ENCODE measurements at regions not wholly inside any gene's neighbourhood (a gene's known extent, or its start where the extent isn't known, plus 50 kb on each side); places are given as distances from the start of the nearest gene placed in this dataset.

DNA sequence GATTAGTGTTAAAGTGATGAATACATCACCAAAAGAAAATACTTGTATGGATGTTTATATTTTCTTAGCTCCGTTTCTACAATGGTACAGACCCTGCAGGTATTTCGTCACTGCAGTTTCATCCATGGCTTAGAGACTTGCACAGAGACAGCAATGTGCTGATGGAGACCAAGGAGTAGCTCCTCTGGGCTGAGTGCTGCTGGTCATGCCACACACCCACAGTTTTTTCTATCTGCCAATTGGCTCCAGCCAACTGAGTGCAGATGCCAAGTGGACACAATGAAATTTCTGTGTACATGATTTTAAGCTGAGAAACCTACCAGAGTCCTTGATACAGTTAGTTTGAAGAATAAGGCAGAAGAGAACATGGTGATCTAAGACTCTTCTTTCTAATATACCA, 145.9 kb upstream of the ADCY2 start:
- H2AFZ ChIP-seq (ENCODE audit: low read length), result no peak overlapping the region
- ChIA-PET CTCF (ENCODE audit: unreplicated experiment) (no interaction called here), POLR2A (interaction anchor here (1.1 kb wide), 1 partner anchor 12 kb away, joined by 3 read pairs; no protein-coding TSS in a partner anchor)
- H3K27ac ChIP-seq (ENCODE audit: low read depth, low read length, poor library complexity, severe bottlenecking), result no peak overlapping the region
- no peaks in the 10 kb centered on the region for H3K4me1 ChIP-seq (ENCODE audit: insufficient read depth, low read length, poor library complexity, severe bottlenecking)
- no peak overlapping the region for H3K4me2 ChIP-seq (ENCODE audit: low read length)
- no peak for DNase-seq (ENCODE audit: low spot score)
- intact Hi-C loops (cut with micrococcal nuclease; ENCODE audit: unreplicated experiment), result no loop called here
- no peaks in the 10 kb centered on the region for H3K9me3 ChIP-seq (ENCODE audit: low read length)
- no peak overlapping the region for H3K4me3 ChIP-seq (ENCODE audit: low read depth, low read length, poor library complexity, severe bottlenecking)
- H3K36me3 ChIP-seq (ENCODE audit: insufficient read depth, low read length), result no peaks in the 10 kb centered on the region
- no peaks in the 10 kb centered on the region for H3K9me2 ChIP-seq (ENCODE audit: insufficient read depth, low read length)
- BruUV-seq (replicated peaks), result no TSS peak
- no peaks in the 10 kb centered on the region for H4K20me1 ChIP-seq (ENCODE audit: insufficient read depth, low read length)
- TF ChIP-seq, protein P1, sequence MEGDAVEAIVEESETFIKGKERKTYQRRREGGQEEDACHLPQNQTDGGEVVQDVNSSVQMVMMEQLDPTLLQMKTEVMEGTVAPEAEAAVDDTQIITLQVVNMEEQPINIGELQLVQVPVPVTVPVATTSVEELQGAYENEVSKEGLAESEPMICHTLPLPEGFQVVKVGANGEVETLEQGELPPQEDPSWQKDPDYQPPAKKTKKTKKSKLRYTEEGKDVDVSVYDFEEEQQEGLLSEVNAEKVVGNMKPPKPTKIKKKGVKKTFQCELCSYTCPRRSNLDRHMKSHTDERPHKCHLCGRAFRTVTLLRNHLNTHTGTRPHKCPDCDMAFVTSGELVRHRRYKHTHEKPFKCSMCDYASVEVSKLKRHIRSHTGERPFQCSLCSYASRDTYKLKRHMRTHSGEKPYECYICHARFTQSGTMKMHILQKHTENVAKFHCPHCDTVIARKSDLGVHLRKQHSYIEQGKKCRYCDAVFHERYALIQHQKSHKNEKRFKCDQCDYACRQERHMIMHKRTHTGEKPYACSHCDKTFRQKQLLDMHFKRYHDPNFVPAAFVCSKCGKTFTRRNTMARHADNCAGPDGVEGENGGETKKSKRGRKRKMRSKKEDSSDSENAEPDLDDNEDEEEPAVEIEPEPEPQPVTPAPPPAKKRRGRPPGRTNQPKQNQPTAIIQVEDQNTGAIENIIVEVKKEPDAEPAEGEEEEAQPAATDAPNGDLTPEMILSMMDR (conservative IDR thresholded peaks at IDR 0.05; ENCODE audit: low read length), result no peak
- TF ChIP-seq EZH2phosphoT487 (IDR thresholded peaks at IDR 0.05; ENCODE audit: borderline replicate concordance, low read depth, low read length), result no peak
- H3K79me2 ChIP-seq (ENCODE audit: insufficient read depth, low read depth, low read length), result no peaks in the 10 kb centered on the region

DNA sequence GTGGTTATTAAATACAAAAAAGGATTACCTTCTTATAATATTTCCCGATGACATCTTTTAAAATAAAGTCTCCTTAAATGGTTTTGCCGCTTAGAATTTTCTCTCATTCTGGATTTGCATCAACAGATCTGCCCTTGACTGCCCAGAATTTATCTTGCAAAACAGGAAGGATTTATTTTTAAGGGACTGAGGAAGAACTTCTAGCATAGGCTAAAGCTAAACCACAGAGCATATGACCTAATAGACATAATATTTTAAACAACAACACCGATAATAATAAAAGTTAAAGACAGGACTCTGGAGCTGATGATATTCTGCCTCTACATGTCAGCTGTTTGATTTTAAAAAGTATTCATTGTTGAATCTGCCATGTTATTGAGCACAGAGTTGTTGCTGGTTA, 145.3 kb upstream of the ADCY2 start:
- no TSS peak for BruUV-seq (replicated peaks)
- TF ChIP-seq, protein P1 (conservative IDR thresholded peaks at IDR 0.05; ENCODE audit: low read length), result no peak
- TF ChIP-seq EZH2phosphoT487 (IDR thresholded peaks at IDR 0.05; ENCODE audit: borderline replicate concordance, low read depth, low read length), result no peak
- H3K79me2 ChIP-seq (ENCODE audit: insufficient read depth, low read depth, low read length), result no peaks in the 10 kb centered on the region
- ChIA-PET CTCF (ENCODE audit: unreplicated experiment) (no interaction called here), POLR2A (interaction anchor here (0.6 to 0.8 kb wide), 2 partner anchors 13 to 408 kb away, joined by 3 read pairs; no protein-coding TSS in a partner anchor)
- no peaks in the 10 kb centered on the region for H4K20me1 ChIP-seq (ENCODE audit: insufficient read depth, low read length)
- intact Hi-C loops (cut with micrococcal nuclease; ENCODE audit: unreplicated experiment), result no loop called here
- no peak for DNase-seq (ENCODE audit: low spot score)
- H3K27ac ChIP-seq (ENCODE audit: low read depth, low read length, poor library complexity, severe bottlenecking), result no peak overlapping the region
- no peaks in the 10 kb centered on the region for H3K9me3 ChIP-seq (ENCODE audit: low read length)
- H3K9me2 ChIP-seq (ENCODE audit: insufficient read depth, low read length), result no peaks in the 10 kb centered on the region
- no peak overlapping the region for H3K4me2 ChIP-seq (ENCODE audit: low read length)
- no peak overlapping the region for H3K4me3 ChIP-seq (ENCODE audit: low read depth, low read length, poor library complexity, severe bottlenecking)
- H2AFZ ChIP-seq (ENCODE audit: low read length), result no peak overlapping the region
- H3K36me3 ChIP-seq (ENCODE audit: insufficient read depth, low read length), result no peaks in the 10 kb centered on the region
- H3K4me1 ChIP-seq (ENCODE audit: insufficient read depth, low read length, poor library complexity, severe bottlenecking), result no peaks in the 10 kb centered on the region

DNA sequence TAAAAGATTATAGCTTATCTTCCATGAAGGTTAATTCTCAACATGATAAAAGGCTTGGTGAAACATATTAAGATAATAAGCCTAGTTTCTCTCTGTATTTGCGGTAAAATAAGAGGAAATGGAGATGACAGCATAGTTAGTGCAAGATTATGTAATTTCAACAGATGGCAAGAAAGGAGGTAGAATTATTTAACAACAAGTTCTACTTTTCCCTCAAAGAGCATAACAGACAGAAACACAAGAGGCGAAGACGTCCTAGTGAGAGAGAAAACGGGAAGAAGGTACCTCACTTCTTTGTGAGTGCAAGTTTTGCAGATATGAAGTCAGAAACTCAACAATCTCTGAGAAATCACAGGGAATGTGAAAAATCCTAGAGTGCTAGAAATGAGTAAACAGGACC, 144.8 kb upstream of the ADCY2 start:
- H3K4me3 ChIP-seq (ENCODE audit: low read depth, low read length, poor library complexity, severe bottlenecking), result no peak overlapping the region
- no peaks in the 10 kb centered on the region for H3K4me1 ChIP-seq (ENCODE audit: insufficient read depth, low read length, poor library complexity, severe bottlenecking)
- TF ChIP-seq EZH2phosphoT487 (IDR thresholded peaks at IDR 0.05; ENCODE audit: borderline replicate concordance, low read depth, low read length), result no peak
- TF ChIP-seq, protein P1 (conservative IDR thresholded peaks at IDR 0.05; ENCODE audit: low read length), result no peak
- H4K20me1 ChIP-seq (ENCODE audit: insufficient read depth, low read length), result no peaks in the 10 kb centered on the region
- no peaks in the 10 kb centered on the region for H3K79me2 ChIP-seq (ENCODE audit: insufficient read depth, low read depth, low read length)
- no peaks in the 10 kb centered on the region for H3K9me3 ChIP-seq (ENCODE audit: low read length)
- H3K4me2 ChIP-seq (ENCODE audit: low read length), result no peak overlapping the region
- no peaks in the 10 kb centered on the region for H3K9me2 ChIP-seq (ENCODE audit: insufficient read depth, low read length)
- H3K27ac ChIP-seq (ENCODE audit: low read depth, low read length, poor library complexity, severe bottlenecking), result no peak overlapping the region
- no peaks in the 10 kb centered on the region for H3K36me3 ChIP-seq (ENCODE audit: insufficient read depth, low read length)
- ChIA-PET POLR2A (interaction anchor here (0.6 to 0.8 kb wide), 2 partner anchors 14 to 408 kb away, joined by 3 read pairs; no protein-coding TSS in a partner anchor), CTCF (ENCODE audit: unreplicated experiment) (no interaction called here)
- no peak overlapping the region for H2AFZ ChIP-seq (ENCODE audit: low read length)
- no peak for DNase-seq (ENCODE audit: low spot score)
- no TSS peak for BruUV-seq (replicated peaks)
- intact Hi-C loops (cut with micrococcal nuclease; ENCODE audit: unreplicated experiment), result no loop called here
